HG03095 (cell line): ENCODE measurements at regions not wholly inside any gene's neighbourhood (a gene's known extent, or its start where the extent isn't known, plus 50 kb on each side); places are given as distances from the start of the nearest gene placed in this dataset.

Source experiments
- ATAC-seq: cut with Tn5 transposase; IDR thresholded peaks from one replicate; pipeline ENCODE4 v1.9.1; 2021; ENCODE audit warnings: moderate library complexity; ENCODE audit not compliant: unreplicated experiment

GRCh38 chr3:116927918-116928317 lies 218.3 kb downstream of the TUSC7 start:
- no peak for ATAC-seq

- ATAC-seq = no peak
Observed at GRCh38 chr3:116929505-116930222, 220.1 kb downstream of the TUSC7 start.

- no peak for ATAC-seq
Observed at GRCh38 chr3:116930786-116931185, 221.2 kb downstream of the TUSC7 start.

- ATAC-seq = no peak
Observed at GRCh38 chr3:116939091-116939490, 229.5 kb downstream of the TUSC7 start.

- ATAC-seq = no peak
Observed at GRCh38 chr3:116939550-116939949, 230.0 kb downstream of the TUSC7 start.

- ATAC-seq = no peak
Observed at GRCh38 chr3:116940719-116941118, 231.1 kb downstream of the TUSC7 start.

- no peak for ATAC-seq
Observed at GRCh38 chr3:116946376-116946775, 236.8 kb downstream of the TUSC7 start.

GRCh38 chr3:116947148-116947547 lies 237.6 kb downstream of the TUSC7 start:
- no peak for ATAC-seq

- no peak for ATAC-seq
Observed at GRCh38 chr3:116947809-116948208, 238.2 kb downstream of the TUSC7 start.

GRCh38 chr3:116950301-116951055 lies 240.9 kb downstream of the TUSC7 start:
- no peak for ATAC-seq

- ATAC-seq = no peak
Observed at GRCh38 chr3:116951610-116952009, 242.0 kb downstream of the TUSC7 start.

GRCh38 chr3:116958291-116958690 lies 248.7 kb downstream of the TUSC7 start:
- no peak for ATAC-seq

- no peak for ATAC-seq
Observed at GRCh38 chr3:116961106-116961505, 251.5 kb downstream of the TUSC7 start.

- no peak for ATAC-seq
Observed at GRCh38 chr3:116963802-116964201, 254.2 kb downstream of the TUSC7 start.

GRCh38 chr3:116966649-116967048 lies 257.1 kb downstream of the TUSC7 start:
- no peak for ATAC-seq

GRCh38 chr3:116969135-116969534 lies 259.6 kb downstream of the TUSC7 start:
- no peak for ATAC-seq

GRCh38 chr3:116969646-116970045 lies 260.1 kb downstream of the TUSC7 start:
- ATAC-seq = no peak

- ATAC-seq = no peak
Observed at GRCh38 chr3:116971531-116971930, 262.0 kb downstream of the TUSC7 start.

GRCh38 chr3:116974702-116975101 lies 265.1 kb downstream of the TUSC7 start:
- no peak for ATAC-seq

- ATAC-seq = no peak
Observed at GRCh38 chr3:116977441-116977840, 267.9 kb downstream of the TUSC7 start.

- ATAC-seq = no peak
Observed at GRCh38 chr3:116980099-116980498, 270.5 kb downstream of the TUSC7 start.

GRCh38 chr3:116981089-116981488 lies 271.5 kb downstream of the TUSC7 start:
- no peak for ATAC-seq
